ENCODE measurements at regions not wholly inside any gene's neighbourhood (a gene's known extent, or its start where the extent isn't known, plus 50 kb on each side); places are given as distances from the start of the nearest gene placed in this dataset.

- no peaks in the 10 kb centered on the region for H3K79me2 ChIP-seq (ENCODE audit: insufficient read depth, low read length)
- H3K9ac ChIP-seq (ENCODE audit: low read depth, low read length, poor library complexity, severe bottlenecking): no peak overlapping the region
- H3K9me3 ChIP-seq (ENCODE audit: insufficient read depth, low read depth, low read length): no peaks in the 10 kb centered on the region
- no peaks in the 10 kb centered on the region for H3K4me1 ChIP-seq (ENCODE audit: insufficient read depth, low read length, poor library complexity, severe bottlenecking)
- H2AFZ ChIP-seq (ENCODE audit: low read length): no peak overlapping the region
- TF ChIP-seq EZH2phosphoT487 (IDR thresholded peaks at IDR 0.05; ENCODE audit: borderline replicate concordance) (no peak), CTCF (conservative IDR thresholded peaks at IDR 0.05; ENCODE audit: low read length) (no peak)
- no peaks in the 10 kb centered on the region for H3K27me3 ChIP-seq (ENCODE audit: insufficient read depth, low read length, poor library complexity, severe bottlenecking)
- H3K4me3 ChIP-seq (ENCODE audit: low read length, poor library complexity, severe bottlenecking): no peak overlapping the region
- H4K20me1 ChIP-seq (ENCODE audit: insufficient read depth, low read length, poor library complexity, severe bottlenecking): no peaks in the 10 kb centered on the region
- no peaks in the 10 kb centered on the region for H3K36me3 ChIP-seq (ENCODE audit: insufficient read depth, low read length)
- H3K9me2 ChIP-seq (replicated peaks; ENCODE audit: low read depth, low read length): no peaks in the 10 kb centered on the region
- H3K4me2 ChIP-seq (ENCODE audit: low read depth, low read length, poor library complexity, severe bottlenecking): no peak overlapping the region
- no peaks in the 10 kb centered on the region for H3F3A ChIP-seq (ENCODE audit: low read depth)
Measured at GRCh38 chr20:7078804-7079203, 311.3 kb downstream of the BMP2 start.

- no peak for TF ChIP-seq CTCF (conservative IDR thresholded peaks at IDR 0.05; ENCODE audit: low read length)
- TF ChIP-seq EZH2phosphoT487 (IDR thresholded peaks at IDR 0.05; ENCODE audit: borderline replicate concordance): no peak
- no peaks in the 10 kb centered on the region for H3K79me2 ChIP-seq (ENCODE audit: insufficient read depth, low read length)
Measured at GRCh38 chr20:7080472-7080871, 313.0 kb downstream of the BMP2 start.

GRCh38 chr20:7085467-7085866, 318.0 kb downstream of the BMP2 start:
- TF ChIP-seq CTCF (conservative IDR thresholded peaks at IDR 0.05; ENCODE audit: low read length) (no peak), EZH2phosphoT487 (IDR thresholded peaks at IDR 0.05; ENCODE audit: borderline replicate concordance) (no peak)
- no peak overlapping the region for H3K9ac ChIP-seq (ENCODE audit: low read depth, low read length, poor library complexity, severe bottlenecking)
- no peaks in the 10 kb centered on the region for H3K27me3 ChIP-seq (ENCODE audit: insufficient read depth, low read length, poor library complexity, severe bottlenecking)
- H3K4me1 ChIP-seq (ENCODE audit: insufficient read depth, low read length, poor library complexity, severe bottlenecking): no peaks in the 10 kb centered on the region
- H3K4me2 ChIP-seq (ENCODE audit: low read depth, low read length, poor library complexity, severe bottlenecking): no peak overlapping the region
- no peak overlapping the region for H3K4me3 ChIP-seq (ENCODE audit: low read length, poor library complexity, severe bottlenecking)
- no peaks in the 10 kb centered on the region for H3F3A ChIP-seq (ENCODE audit: low read depth)
- no peaks in the 10 kb centered on the region for H3K79me2 ChIP-seq (ENCODE audit: insufficient read depth, low read length)
- no peaks in the 10 kb centered on the region for H4K20me1 ChIP-seq (ENCODE audit: insufficient read depth, low read length, poor library complexity, severe bottlenecking)
- no peak overlapping the region for H2AFZ ChIP-seq (ENCODE audit: low read length)
- no peaks in the 10 kb centered on the region for H3K9me2 ChIP-seq (replicated peaks; ENCODE audit: low read depth, low read length)
- H3K9me3 ChIP-seq (ENCODE audit: insufficient read depth, low read depth, low read length): no peaks in the 10 kb centered on the region
- no peaks in the 10 kb centered on the region for H3K36me3 ChIP-seq (ENCODE audit: insufficient read depth, low read length)

More at GRCh38 chr20:7080472-7080871, 313.0 kb downstream of the BMP2 start:
- no peaks in the 10 kb centered on the region for H4K20me1 ChIP-seq (ENCODE audit: insufficient read depth, low read length, poor library complexity, severe bottlenecking)
- no peak overlapping the region for H2AFZ ChIP-seq (ENCODE audit: low read length)
- no peaks in the 10 kb centered on the region for H3K9me3 ChIP-seq (ENCODE audit: insufficient read depth, low read depth, low read length)
- no peaks in the 10 kb centered on the region for H3K4me1 ChIP-seq (ENCODE audit: insufficient read depth, low read length, poor library complexity, severe bottlenecking)
- no peaks in the 10 kb centered on the region for H3K27me3 ChIP-seq (ENCODE audit: insufficient read depth, low read length, poor library complexity, severe bottlenecking)
- H3F3A ChIP-seq (ENCODE audit: low read depth): no peaks in the 10 kb centered on the region
- no peaks in the 10 kb centered on the region for H3K36me3 ChIP-seq (ENCODE audit: insufficient read depth, low read length)
- no peak overlapping the region for H3K9ac ChIP-seq (ENCODE audit: low read depth, low read length, poor library complexity, severe bottlenecking)
- no peak overlapping the region for H3K4me3 ChIP-seq (ENCODE audit: low read length, poor library complexity, severe bottlenecking)
- no peaks in the 10 kb centered on the region for H3K9me2 ChIP-seq (replicated peaks; ENCODE audit: low read depth, low read length)
- no peak overlapping the region for H3K4me2 ChIP-seq (ENCODE audit: low read depth, low read length, poor library complexity, severe bottlenecking)
